ENCODE measurements at regions not wholly inside any gene's neighbourhood (a gene's known extent, or its start where the extent isn't known, plus 50 kb on each side); places are given as distances from the start of the nearest gene placed in this dataset.

GRCh38 chr9:33690143-33690933, 105.0 kb upstream of the PRSS3 start:
- TF ChIP-seq CTCF (conservative IDR thresholded peaks at IDR 0.05; ENCODE audit: low read length), result no peak
- no peak for TF ChIP-seq EZH2phosphoT487 (IDR thresholded peaks at IDR 0.05; ENCODE audit: borderline replicate concordance, low read depth, low read length)
